ENCODE measurements at regions not wholly inside any gene's neighbourhood (a gene's known extent, or its start where the extent isn't known, plus 50 kb on each side); places are given as distances from the start of the nearest gene placed in this dataset.

DNA sequence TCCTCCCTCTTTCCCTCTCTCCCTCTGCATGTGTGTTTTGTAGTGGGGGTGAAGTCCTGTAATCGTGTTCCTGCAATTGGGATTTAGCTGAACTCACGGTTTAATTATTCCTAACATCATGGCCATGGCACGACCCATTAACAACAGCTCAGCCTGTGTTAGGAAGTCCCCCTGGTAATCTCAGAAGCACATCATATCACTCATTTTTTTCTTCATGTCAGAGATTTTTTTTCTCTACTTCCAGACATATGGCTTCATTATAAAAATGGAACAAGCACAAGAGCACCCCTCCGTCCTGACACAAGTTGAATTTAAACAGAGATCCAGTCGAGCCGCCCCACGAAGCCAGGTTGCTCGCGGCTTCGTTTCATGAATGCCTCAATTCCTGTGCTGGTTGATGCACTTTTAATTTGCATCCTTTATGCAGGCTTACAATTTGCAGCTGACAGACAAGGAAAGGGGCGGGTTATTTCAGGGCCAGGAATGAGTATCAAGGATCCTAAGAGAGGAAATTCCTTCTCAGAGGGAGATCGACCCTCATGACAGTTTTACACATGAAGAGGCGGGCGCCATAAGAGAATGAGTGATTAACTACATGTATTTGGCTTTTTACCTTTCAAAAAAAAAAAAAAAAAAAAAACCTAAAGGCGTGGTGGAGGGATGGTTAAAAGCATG, 192.9 kb downstream of the MAF start:
- ATAC-seq (no peak), DNase-seq (ENCODE audit: extremely low read depth in 1 of 4, low spot score in 3 of 4) (no peak), FAIRE-seq (no peak)
- Histone ChIP-seq H3K9me3 (replicated peaks; ENCODE audit: control insufficient read depth, insufficient read depth, low read depth, low read length) (no peaks in the 10 kb centered on the region; the same call in 1 of the 2 replicates), H3K4me2 (ENCODE audit: insufficient read depth, low read length) (no peak overlapping the region), H3K36me3 (ENCODE audit: control insufficient read depth, insufficient read depth, low read length) (no peaks in the 10 kb centered on the region), H2AFZ (ENCODE audit: low read depth, low read length) (no peak overlapping the region), H3K27me3 (ENCODE audit: control insufficient read depth in 2 of 2, insufficient read depth in 2 of 2, low read length in 2 of 2) (peaks cover 6 to 14% of the 10 kb centered on the region in 2 experiments; a peak in 3 of 5 replicates), H3K9me1 (ENCODE audit: control insufficient read depth, insufficient read depth, low read length) (no peaks in the 10 kb centered on the region), H3K4me1 (replicated peaks in 1 of 2; ENCODE audit: control insufficient read depth in 2 of 2, insufficient read depth in 2 of 2, low read length in 2 of 2) (peaks cover 4 to 12% of the 10 kb centered on the region in 2 experiments; a peak in 4 of 5 replicates), H4K20me1 (replicated peaks; ENCODE audit: control insufficient read depth, insufficient read depth, low read length) (no peaks in the 10 kb centered on the region), H3K4me3 (no peak overlapping the region), H3K79me2 (ENCODE audit: control insufficient read depth, insufficient read depth, low read length) (no peaks in the 10 kb centered on the region), H3K9ac (ENCODE audit: insufficient read depth in 1 of 2, low read depth in 2 of 2, low read length in 2 of 2) (no peak overlapping the region), H3K27ac (ENCODE audit: extremely low read depth, low read depth, low read length) (no peak overlapping the region)
- no peak for TF ChIP-seq TCFL5 (CRISPR knock-in tag; conservative IDR thresholded peaks at IDR 0.05)
- TF ChIP-seq, protein P1, sequence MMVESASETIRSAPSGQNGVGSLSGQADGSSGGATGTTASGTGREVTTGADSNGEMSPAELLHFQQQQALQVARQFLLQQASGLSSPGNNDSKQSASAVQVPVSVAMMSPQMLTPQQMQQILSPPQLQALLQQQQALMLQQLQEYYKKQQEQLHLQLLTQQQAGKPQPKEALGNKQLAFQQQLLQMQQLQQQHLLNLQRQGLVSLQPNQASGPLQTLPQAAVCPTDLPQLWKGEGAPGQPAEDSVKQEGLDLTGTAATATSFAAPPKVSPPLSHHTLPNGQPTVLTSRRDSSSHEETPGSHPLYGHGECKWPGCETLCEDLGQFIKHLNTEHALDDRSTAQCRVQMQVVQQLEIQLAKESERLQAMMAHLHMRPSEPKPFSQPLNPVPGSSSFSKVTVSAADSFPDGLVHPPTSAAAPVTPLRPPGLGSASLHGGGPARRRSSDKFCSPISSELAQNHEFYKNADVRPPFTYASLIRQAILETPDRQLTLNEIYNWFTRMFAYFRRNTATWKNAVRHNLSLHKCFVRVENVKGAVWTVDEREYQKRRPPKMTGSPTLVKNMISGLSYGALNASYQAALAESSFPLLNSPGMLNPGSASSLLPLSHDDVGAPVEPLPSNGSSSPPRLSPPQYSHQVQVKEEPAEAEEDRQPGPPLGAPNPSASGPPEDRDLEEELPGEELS (CRISPR knock-in tag; IDR thresholded peaks at IDR 0.05; ENCODE audit: borderline replicate concordance), result no peak
- TF ChIP-seq EWSR1 (IDR thresholded peaks at IDR 0.05; ENCODE audit: borderline replicate concordance, low read depth, partially characterized antibody), result no peak
- no peak for TF ChIP-seq HNRNPK (IDR thresholded peaks at IDR 0.05; ENCODE audit: low read depth, low read length, poor library complexity, severe bottlenecking)
- no peak for TF ChIP-seq HLTF (IDR thresholded peaks at IDR 0.05)
- no peak for TF ChIP-seq MCM7 (IDR thresholded peaks at IDR 0.05)
- no peak for TF ChIP-seq ELF1 (tag; IDR thresholded peaks at IDR 0.05)
- TF ChIP-seq GATAD2A (IDR thresholded peaks at IDR 0.05), result no peak
- TF ChIP-seq, protein P2, sequence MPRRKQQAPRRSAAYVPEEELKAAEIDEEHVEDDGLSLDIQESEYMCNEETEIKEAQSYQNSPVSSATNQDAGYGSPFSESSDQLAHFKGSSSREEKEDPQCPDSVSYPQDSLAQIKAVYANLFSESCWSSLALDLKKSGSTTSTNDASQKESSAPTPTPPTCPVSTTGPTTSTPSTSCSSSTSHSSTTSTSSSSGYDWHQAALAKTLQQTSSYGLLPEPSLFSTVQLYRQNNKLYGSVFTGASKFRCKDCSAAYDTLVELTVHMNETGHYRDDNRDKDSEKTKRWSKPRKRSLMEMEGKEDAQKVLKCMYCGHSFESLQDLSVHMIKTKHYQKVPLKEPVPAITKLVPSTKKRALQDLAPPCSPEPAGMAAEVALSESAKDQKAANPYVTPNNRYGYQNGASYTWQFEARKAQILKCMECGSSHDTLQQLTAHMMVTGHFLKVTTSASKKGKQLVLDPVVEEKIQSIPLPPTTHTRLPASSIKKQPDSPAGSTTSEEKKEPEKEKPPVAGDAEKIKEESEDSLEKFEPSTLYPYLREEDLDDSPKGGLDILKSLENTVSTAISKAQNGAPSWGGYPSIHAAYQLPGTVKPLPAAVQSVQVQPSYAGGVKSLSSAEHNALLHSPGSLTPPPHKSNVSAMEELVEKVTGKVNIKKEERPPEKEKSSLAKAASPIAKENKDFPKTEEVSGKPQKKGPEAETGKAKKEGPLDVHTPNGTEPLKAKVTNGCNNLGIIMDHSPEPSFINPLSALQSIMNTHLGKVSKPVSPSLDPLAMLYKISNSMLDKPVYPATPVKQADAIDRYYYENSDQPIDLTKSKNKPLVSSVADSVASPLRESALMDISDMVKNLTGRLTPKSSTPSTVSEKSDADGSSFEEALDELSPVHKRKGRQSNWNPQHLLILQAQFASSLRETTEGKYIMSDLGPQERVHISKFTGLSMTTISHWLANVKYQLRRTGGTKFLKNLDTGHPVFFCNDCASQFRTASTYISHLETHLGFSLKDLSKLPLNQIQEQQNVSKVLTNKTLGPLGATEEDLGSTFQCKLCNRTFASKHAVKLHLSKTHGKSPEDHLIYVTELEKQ (CRISPR knock-in tag; IDR thresholded peaks at IDR 0.05), result no peak
- TF ChIP-seq CSDE1 (IDR thresholded peaks at IDR 0.05), result no peak
- no peak for TF ChIP-seq COPS2 (conservative IDR thresholded peaks at IDR 0.05)
- no peak for TF ChIP-seq MAZ (CRISPR knock-in tag; conservative IDR thresholded peaks at IDR 0.05 in 1 of 2, IDR thresholded peaks at IDR 0.05 in 1 of 2)
- TF ChIP-seq ZNF24 (IDR thresholded peaks at IDR 0.05), result no peak
- TF ChIP-seq BDP1 (IDR thresholded peaks at IDR 0.05; ENCODE audit: insufficient read depth, insufficient read length), result no peak
- no peak for TF ChIP-seq JUNB (CRISPR knock-in tag; conservative IDR thresholded peaks at IDR 0.05)
- TF ChIP-seq, protein P3, sequence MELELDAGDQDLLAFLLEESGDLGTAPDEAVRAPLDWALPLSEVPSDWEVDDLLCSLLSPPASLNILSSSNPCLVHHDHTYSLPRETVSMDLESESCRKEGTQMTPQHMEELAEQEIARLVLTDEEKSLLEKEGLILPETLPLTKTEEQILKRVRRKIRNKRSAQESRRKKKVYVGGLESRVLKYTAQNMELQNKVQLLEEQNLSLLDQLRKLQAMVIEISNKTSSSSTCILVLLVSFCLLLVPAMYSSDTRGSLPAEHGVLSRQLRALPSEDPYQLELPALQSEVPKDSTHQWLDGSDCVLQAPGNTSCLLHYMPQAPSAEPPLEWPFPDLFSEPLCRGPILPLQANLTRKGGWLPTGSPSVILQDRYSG (tag; conservative IDR thresholded peaks at IDR 0.05; ENCODE audit: low read depth), result no peak
- in situ Hi-C loops (cut with MboI) (no loop called here), intact Hi-C loops (cut with micrococcal nuclease) (no loop called here)
- CTCF ChIA-PET (ENCODE audit: low intra/inter-chr PET ratio), result no interaction called here
- POLR2A ChIA-PET, result no interaction called here
- BruUV-seq (replicated peaks), result no TSS peak
- WGBS (ENCODE audit: insufficient coverage, low coverage, missing lambda C conversion rate), result 18% methylated on average over 15 of the region's 15 CpGs
